GM21717 (cell line): ENCODE measurements at regions not wholly inside any gene's neighbourhood (a gene's known extent, or its start where the extent isn't known, plus 50 kb on each side); places are given as distances from the start of the nearest gene placed in this dataset.
A peak's percentile ranks its signal among the peaks of the same experiment; 100 is the strongest.

Source experiments
- ATAC-seq: cut with Tn5 transposase; IDR thresholded peaks from one replicate; pipeline ENCODE4 v1.9.1; 2021; ENCODE audit warnings: mild to moderate bottlenecking, moderate library complexity; ENCODE audit not compliant: unreplicated experiment

DNA sequence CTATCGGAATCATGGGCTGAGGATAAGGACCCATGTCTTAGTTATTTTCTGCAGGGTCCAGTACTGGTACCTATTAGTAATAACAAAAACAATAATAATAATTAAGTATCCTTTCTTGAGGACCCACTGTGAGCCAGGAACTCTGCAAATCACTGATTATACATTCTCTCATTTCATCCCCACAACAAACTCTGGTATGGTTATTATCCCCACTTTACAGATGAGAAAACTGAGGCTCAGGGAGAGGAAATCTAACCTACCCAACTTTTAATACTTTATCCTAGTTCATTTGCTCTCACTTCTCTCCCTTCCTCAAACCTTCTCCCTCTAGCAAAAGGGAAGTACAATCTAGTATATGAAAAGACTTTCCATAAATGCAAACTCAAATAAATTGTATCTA is 528.4 kb upstream of the PROK2 start:
- no peak for ATAC-seq

DNA sequence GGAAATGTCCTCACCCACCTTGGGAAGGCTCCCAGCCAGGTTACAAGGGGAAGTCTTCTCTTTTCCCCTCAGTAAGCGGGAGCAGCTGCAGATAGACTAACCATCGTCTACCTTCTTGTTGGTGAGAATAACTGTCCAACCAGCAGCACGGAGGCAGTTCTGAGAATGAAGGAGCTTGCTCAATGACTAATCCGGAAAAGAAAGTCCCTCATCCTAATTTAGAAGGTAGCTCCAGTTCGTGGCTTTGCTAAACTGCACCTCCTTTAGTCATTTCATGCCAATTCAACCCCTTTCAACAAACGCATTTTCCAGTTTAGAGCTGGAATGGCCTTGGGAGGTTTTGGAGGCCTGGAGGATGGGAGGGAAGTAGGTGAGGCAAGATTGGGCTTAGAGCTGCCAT is 527.4 kb upstream of the PROK2 start:
- no peak for ATAC-seq

DNA sequence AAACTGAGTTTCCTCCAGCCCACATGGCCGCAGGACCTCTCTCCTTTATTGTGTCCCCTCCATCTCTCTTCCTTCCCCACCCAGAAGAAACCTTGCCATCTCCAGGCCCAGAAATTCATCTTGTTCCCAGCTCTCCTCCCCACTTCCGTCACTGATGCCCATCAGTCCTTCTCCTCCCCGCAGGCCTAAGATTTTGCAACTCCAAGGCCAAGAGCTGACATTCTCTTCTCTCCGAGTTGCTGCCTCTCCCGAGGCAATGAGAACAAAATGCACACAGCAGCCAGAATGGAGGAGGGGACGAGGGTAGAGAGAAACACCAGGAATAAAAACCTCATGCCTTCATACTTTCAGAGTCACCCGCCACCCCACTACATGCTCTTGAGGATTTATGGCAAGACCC is 526.5 kb upstream of the PROK2 start:
- ATAC-seq: no peak

DNA sequence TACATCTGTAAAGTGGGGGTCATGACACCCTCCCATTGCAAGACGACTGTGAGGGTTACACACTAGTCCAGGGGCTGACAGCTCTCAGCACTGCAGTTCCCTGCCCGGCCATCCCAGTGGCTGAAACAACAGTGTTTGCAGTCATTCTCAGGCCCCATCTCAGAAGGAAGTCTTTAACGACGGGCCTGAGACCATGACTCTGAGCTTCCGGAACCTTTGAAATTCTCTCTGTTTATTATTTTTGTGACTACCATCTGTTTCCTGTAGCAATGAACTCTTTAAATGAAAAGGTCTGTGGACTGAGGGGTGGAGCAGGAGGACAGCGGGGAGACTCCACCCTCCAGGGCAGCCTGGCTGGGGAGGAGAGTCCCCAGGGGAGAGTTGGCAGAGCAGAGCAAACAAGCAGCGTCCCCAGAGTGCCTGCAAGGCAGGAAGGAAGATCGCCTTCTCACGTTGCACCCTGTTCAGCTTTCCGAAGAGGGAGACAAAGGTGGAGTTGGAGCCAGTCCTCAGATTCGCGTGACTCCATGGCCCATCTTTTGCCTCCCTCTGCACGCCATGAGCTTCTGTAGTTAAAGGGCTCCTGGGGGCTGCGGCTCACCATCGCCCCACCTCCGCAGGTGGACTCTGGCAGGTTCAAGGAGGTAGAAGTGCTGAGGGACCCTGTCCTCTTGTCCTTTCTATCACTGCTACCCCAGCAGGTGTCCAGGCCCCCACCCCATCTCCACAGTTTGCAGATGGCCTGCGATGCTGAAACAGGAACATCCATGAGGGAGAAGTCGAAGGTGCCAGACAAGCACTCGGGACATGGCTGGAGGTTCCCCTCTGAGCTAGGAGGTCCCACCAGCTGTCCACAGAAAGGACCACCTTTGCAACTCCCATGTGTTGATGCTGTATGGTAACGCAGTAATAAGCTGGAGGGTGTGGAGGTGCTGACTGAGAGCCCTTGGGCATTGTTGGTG is 525.8 kb upstream of the PROK2 start:
- ATAC-seq: peak; percentile 89

DNA sequence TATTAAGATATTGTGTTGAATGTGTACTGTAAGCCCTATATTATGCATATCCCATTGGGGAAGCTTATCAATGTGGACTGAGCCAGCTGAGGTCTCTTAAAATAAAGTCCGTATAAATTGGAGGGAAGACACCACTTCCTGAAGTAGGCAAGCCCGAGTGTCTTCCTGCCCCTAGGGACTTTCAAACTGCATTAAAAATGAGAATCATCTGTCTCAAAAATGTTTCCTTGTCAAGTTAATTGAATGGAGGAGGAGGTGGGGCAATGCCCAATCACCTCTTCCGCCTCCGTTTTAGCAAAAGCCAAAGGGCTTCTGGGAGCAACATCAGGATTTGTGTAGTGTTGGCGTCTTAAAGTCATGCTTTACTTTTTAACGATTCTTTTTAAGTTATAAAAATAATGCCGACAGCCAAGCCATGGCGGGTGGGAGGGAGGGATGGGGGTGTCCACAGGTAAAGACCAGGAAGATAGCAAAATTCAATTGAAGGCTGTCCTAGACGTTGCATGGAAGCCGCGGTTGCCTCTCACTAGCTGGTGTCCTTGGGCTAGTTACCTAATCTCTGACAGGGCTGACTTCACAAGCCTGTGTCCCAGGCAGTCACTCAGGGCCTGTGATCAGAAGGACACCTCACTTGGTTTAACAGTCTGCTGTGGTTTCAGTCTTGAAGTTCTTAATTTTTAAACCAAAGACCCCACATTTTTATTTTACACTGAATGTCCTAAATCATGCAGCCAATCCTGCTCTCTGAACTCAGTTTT is 524.9 kb upstream of the PROK2 start:
- no peak for ATAC-seq

DNA sequence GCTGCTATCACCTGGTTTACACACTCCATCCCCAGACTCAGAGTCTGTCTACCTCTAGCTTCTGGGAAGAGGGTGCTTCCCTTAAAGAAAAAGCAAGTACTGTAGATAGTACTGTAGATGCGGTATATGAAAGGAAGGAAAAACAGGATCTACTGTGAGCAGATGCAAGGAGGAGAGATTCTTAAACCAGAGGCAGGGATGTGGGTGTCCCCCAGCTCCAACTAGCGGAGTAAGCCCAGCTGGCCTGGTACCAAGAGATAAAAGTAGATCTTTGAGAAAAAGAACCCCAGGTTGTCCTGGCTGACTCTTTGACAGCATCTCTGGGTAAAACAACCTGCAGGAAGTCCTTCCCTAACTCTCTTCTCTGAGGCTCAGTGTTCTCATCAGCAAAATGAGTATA is 523.7 kb upstream of the PROK2 start:
- no peak for ATAC-seq

DNA sequence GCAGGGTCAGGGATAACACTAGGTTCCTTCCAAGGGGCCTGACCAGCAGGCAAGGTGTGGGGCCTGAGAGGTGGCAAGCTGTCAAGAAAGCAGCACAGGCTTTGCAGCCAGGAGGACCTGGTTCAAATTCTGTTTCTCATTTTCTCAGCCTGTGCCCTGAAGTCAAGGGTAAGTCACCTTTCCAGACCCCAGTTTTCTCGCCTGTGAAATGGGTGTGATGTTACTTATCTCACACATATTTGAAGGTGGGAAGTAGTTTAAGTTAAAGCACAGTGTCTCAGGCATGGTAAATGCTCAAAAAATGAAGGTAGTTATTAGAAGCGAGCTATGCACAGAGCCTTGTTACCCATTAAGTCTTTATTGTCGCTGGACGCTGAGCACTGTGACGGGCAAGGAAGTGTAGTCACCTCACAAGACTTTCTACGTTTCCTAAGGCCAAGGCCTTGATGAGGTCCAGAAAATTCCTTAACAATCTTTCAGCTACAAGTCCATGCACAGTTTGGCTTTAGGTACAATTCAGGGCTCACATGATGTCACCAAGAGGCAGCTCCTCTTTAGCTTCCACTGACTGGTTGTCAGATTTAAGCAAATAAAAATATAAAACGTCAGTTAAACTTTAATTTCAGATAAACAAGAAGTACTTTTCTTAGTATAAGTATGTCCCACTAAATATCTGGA is 522.6 kb upstream of the PROK2 start:
- ATAC-seq: no peak

DNA sequence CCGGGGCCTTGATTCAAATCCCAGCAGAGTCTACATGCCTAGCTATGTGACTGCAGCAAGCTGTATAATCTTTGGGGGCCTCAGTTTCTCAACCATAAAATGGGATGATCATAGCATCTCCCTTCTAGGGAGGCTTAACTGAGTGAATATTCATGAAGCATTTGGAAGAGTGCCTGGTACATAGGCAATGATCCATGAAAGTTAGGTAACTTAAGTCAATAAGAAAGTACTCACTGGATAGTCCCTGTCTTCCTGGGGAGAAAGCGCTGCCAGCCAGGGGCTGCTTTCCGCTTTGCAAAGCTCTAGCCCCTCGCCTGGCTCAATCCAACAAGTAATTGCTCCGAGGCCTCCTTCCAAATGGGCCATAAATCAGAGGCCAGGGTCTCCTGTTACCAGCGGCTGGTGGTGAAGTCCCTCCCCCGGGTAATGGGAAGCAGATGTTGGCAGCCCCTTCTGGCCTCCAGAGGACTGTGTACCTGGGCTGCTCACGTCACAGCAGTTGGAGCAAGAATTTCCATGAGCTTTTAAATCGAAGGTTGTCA is 521.9 kb upstream of the PROK2 start:
- ATAC-seq: no peak

DNA sequence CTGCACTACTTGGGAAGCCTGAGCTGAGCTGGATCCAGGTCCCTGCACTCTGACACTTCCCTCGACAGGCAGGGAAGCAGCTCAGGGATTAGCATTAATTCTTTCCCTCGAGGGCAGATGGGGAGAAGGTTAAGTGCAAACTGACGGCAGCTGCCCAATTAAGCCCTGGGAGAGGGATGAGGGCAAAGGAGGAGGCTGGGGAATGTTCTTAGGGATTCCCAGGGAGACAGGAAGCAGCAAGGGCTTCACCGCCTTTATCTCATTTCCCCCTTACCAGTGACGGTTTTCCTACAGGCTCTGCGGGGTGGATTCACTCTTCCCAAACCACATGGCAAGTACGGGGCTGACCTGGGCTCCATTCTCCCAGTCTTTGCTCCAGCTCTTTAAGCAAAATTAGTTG is 519.0 kb upstream of the PROK2 start:
- ATAC-seq: no peak

DNA sequence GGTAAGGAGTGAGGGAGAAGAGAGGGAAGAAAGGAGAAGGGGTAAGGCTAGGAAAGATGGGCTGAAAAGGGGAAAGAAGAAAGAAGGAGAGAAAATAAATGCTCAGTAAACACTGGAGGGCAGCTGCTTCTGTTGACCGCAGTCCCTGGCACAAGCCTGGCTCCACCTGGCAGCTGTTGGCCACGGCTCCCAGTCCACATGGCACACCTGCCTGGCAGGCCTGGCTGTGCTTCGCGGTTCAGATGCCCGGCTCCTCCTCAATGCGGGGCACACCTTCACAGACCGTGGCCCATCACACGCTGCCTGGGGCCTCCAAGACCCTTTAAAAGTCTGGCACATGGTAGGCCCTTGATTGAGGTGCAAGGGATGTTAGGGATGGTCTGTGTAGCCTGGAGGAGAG is 516.8 kb upstream of the PROK2 start:
- ATAC-seq: no peak

DNA sequence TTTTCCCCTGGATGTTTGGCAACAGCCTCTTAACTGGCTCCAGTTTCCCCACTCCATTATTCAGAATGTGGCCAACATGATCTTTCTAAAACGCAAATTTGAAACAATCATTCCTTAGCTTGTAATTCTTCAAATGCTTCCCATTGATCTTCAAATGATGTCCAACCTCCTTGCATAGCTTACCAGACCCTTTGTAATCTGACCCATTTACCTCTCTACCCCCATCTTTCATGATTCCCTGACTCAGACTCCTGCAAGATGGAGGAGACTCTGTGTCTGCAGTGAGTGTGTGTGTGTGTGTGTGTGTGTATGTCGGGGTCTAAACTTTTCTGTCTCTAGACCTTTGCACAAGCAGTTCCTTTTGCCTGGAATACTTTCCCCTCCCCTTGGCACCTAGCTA is 515.7 kb upstream of the PROK2 start:
- ATAC-seq: no peak

DNA sequence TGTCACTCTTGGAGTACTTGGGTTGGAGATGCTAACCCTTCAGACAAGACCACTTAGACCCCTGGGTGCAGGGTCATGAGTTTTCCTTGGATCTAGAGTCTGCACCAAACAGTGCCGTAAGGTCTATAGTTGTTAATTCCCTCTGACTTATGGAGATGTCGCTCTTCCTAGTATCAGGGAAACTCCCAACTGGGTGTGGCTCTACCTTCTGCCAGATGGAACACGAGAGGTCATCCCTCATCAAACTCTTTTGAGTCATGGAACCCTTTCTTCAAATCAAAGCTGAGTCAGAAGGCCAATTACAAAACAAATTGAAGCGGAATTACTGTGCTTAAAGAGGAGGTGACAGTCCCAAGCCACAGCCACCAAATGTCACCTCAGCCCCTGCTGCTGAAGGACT is 514.9 kb upstream of the PROK2 start:
- no peak for ATAC-seq

DNA sequence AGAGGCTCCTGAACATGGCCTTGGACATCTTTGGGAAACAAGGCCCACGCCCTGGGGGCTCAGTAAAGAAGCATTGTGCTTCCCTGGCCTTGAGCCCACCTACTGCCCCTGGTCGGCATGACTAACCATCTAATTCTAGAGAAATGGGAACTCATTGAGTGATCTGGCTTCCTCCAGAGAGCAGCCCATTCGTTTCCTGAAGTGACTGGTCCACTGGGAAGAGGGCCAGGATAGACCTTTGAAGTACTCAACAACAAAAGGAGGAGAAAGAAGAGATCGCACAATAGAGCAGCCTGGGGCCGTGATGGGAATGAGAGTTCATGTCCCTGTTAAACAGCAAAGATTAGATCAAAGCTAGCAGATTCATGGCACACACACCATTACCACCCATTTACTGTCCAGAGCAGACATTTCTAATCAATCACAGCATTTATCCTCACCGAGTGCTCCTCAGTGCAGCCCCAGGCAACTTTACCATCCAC is 514.4 kb upstream of the PROK2 start:
- no peak for ATAC-seq

DNA sequence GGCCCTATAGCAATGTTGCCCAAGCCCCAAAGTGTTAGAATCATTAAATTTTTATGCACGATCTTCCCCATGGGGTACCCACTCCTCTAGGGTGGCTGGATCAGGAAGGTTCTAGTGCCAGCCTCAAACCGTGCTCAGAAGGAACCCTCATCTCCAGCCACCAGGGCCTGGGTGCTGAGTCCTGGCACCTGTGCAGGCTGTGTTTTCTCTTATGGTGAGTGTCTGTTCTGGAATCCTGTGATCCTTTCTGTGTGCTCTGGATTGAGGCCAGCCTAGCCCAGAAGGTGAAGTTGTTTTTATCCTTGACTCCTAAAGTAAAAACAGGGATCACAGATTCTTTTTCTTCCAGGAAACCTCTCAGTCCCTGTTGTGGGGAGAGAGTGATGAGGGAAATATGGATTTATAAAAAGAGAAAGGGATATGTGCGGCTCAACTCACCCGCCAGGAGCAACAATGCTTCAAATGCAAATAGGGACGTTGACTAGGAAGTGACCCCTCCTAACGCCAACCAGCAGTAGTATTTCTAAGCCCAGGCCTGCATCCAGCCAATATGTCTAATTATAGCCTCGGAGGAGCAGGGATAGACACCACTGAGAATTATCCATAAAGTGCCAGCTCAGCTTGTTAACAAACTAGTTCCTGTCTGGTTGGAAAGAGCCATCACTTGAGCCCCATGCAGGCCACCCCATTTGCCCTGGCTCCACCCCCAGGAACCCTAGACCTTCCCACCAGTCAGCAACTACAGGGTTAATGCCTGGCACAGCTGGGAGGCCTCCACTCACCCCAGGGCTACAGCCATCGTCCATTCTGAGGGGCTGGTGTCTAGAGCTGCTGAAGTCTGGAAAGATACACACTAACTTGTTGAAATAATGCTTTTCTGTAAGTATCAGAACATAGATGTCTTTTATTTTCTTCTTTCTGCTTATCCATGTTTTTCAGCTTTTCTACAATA is 513.5 kb upstream of the PROK2 start:
- no peak for ATAC-seq

DNA sequence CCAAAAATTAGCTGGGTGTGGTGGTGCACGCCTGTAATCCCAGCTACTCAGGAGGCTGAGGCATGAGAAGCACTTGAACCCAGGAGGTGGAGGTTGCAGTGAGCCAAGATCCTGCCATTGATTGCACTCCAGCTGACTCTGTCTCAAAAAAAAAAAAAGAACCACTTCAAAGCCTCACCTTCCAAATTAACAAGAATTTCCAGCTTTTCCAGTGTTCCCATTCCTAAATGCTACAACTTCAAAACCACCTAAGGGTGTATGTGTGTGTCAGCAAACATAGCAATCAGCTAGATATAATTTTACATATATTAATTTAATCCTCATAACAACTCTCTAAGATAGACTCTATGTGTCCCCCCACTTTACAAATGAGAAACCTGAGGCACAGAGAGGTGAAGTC is 512.5 kb upstream of the PROK2 start:
- ATAC-seq: no peak

DNA sequence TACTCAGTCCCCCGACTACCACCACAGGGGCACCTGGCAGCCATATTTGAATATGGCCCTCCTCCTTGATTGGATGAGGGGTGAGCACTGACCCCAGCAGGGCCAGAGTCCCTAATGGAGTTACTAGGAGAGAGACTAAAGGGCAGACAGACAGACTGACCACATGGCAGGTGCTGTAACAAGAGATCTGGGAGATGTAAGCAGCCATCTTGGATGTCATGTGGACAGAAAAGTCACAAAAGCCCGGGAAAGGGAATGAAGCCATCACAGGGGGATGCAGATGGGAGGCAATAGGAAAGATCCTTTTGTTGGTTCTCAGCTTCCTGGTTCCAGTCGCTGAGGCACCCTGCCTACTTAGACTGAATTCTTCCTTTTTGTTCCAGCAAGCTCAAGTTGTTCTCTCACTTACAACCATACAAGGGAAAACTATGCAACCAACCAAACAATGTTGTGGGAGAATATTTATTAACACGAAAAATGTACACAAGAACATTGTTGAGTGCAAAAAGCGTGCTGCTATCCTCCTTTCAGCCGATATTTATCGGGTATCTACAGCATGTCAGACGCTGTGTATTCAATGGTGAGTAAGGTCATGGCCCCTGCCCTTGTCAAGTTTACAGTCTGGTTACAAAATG is 511.6 kb upstream of the PROK2 start:
- no peak for ATAC-seq

DNA sequence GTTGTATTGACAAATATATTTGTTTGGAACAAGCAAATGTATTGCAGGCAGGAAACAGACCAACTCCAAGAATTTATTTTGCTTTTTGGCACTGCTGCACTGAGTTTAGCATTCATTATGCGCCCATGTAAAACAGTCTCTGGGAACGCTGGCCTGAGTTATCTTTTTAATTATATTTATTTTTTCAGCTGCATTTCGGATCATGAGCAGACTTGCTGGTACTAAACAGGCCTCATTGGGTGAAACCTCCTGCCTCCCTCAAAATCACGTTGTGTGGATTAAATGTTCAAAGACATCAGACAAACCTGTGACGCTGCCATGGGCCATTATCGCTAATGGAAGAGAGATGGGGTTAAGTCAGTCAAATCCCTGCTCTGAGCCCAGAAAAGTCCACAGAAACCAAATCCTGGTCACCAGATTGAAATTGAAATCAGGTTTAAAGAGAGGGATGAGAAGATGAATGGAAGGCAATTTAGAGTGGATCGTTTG is 511.1 kb upstream of the PROK2 start:
- no peak for ATAC-seq

DNA sequence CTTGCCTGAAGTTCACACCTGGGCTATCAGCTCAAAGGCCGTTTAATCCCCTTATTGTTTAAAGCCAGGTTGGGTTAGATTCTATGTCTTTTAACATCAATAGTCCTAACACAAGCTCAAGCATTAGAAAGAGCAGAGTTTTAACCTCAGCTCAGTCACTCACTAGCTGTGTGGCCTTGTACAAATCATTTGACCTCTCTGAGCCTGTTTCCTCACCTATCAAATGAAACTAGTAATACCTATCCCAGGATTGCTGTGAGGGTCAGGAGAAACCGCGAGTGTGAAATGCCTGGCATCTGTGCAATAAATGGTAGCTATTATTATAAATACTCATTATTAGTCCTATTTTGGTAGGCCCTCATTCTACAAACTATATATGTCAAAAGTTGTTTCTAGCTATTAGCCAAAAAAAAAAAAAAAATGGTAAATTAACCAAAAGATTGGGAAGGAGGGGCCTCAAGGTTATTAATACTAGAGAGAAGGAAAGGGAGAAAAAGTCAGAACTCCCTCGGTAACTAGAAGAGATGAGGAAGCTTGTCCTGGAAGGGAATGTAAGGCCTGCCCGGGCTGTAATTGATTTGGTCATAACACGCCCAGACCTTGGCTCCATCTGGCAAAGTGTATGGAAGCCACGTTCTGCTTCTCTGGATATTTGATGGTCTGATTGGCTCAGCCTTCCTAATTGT is 510.5 kb upstream of the PROK2 start:
- ATAC-seq: no peak
